CD14-positive monocyte (primary cell): ENCODE measurements at regions not wholly inside any gene's neighbourhood (a gene's known extent, or its start where the extent isn't known, plus 50 kb on each side); places are given as distances from the start of the nearest gene placed in this dataset.

Experiments used
- DNase-seq, 3 donors: peaks; one replicate each; pipeline ENCODE4 v3.0.0-alpha.2; 2011 to 2022
- H2AFZ ChIP-seq: 2 replicates; pipeline ENCODE4 v1.6.0; 2012; ENCODE audit warnings: mild to moderate bottlenecking, low read depth, low read length, inconsistent platforms; ENCODE audit not compliant: insufficient read depth, poor library complexity, severe bottlenecking
- H3K27ac ChIP-seq, 2 donors: 1 replicate in 1 of 2; 2 replicates in 1 of 2; pipeline ENCODE4 v1.5.1; 2012 to 2013; ENCODE audit warnings: low read length in 2 of 2, control low read depth in 1 of 2, inconsistent platforms in 1 of 2, low read depth in 1 of 2, mild to moderate bottlenecking in 1 of 2
- H3K27me3 ChIP-seq, 2 donors: one replicate each; pipeline versions ENCODE4 v1.6.0 to v1.6.1; 2011 to 2013; ENCODE audit warnings: low read length in 2 of 2; ENCODE audit not compliant: control insufficient read depth in 2 of 2, insufficient read depth in 2 of 2
- H3K36me3 ChIP-seq, 2 donors: replicated peaks in 1 of 2; 1 replicate in 1 of 2; 2 replicates in 1 of 2; pipeline versions ENCODE4 v1.5.1 to v1.6.1; 2012 to 2013; ENCODE audit warnings: low read length in 2 of 2, control low read depth in 1 of 2, inconsistent platforms in 1 of 2, mild to moderate bottlenecking in 1 of 2; ENCODE audit not compliant: insufficient read depth in 2 of 2, control insufficient read depth in 1 of 2
- H3K4me1 ChIP-seq, 2 donors: 1 replicate in 1 of 2; 2 replicates in 1 of 2; pipeline versions ENCODE4 v1.5.1 to v1.6.1; 2012 to 2013; ENCODE audit warnings: low read length in 2 of 2, control low read depth in 1 of 2, inconsistent platforms in 1 of 2, mild to moderate bottlenecking in 1 of 2, moderate library complexity in 1 of 2; ENCODE audit not compliant: insufficient read depth in 2 of 2, control insufficient read depth in 1 of 2
- H3K4me2 ChIP-seq: replicated peaks from 2 replicates; pipeline ENCODE3; 2012; ENCODE audit warnings: low read length, moderate library complexity, mild to moderate bottlenecking; ENCODE audit not compliant: poor library complexity, severe bottlenecking; ENCODE audit errors: extremely low read depth
- H3K4me3 ChIP-seq, 3 experiments: fragments of 200-600 bp in 1 of 3; sonication (generic) in 1 of 3; replicated peaks in 1 of 3; 1 replicate in 2 of 3; 2 replicates in 1 of 3; pipeline ENCODE4 v1.5.1; 2011 to 2013; ENCODE audit warnings: low read length in 3 of 3, mild to moderate bottlenecking in 3 of 3, control low read depth in 2 of 3, low read depth in 2 of 3, inconsistent platforms in 1 of 3, moderate library complexity in 1 of 3
- H3K79me2 ChIP-seq: 2 replicates; pipeline ENCODE4 v1.6.0; 2012; ENCODE audit warnings: mild to moderate bottlenecking, control low read depth, inconsistent platforms, low read length, moderate library complexity; ENCODE audit not compliant: insufficient read depth
- H3K9ac ChIP-seq: 2 replicates; pipeline ENCODE4 v1.6.0; 2017; ENCODE audit warnings: low read length, mild to moderate bottlenecking; ENCODE audit not compliant: insufficient read depth, poor library complexity, severe bottlenecking
- H3K9me3 ChIP-seq, 2 donors: replicated peaks in 1 of 2; 1 replicate in 1 of 2; 2 replicates in 1 of 2; pipeline versions ENCODE4 v1.5.1 to v1.6.1; 2012 to 2013; ENCODE audit warnings: low read length in 2 of 2, control low read depth in 1 of 2; ENCODE audit not compliant: control insufficient read depth in 1 of 2, insufficient read depth in 1 of 2
- H4K20me1 ChIP-seq: 2 replicates; pipeline ENCODE4 v1.6.0; 2012; ENCODE audit warnings: mild to moderate bottlenecking, low read length, control low read depth, moderate library complexity; ENCODE audit not compliant: insufficient read depth
- H3K27ac Mint-ChIP-seq, 7 donors: one replicate each; pipeline ENCODE4 v1.8.0; 2020; ENCODE audit warnings: mild to moderate bottlenecking in 7 of 7, mixed read lengths in 7 of 7, moderate library complexity in 6 of 7, inconsistent platforms in 2 of 7
- H3K27me3 Mint-ChIP-seq, 3 donors: one replicate each; pipeline ENCODE4 v1.8.0; 2021 to 2022; ENCODE audit warnings: low read depth in 3 of 3, mild to moderate bottlenecking in 3 of 3, mixed read lengths in 3 of 3, moderate library complexity in 3 of 3, inconsistent platforms in 1 of 3
- H3K36me3 Mint-ChIP-seq, 2 donors: one replicate each; pipeline ENCODE4 v1.8.0; 2020; ENCODE audit warnings: mixed read lengths in 2 of 2, inconsistent platforms in 1 of 2, mild to moderate bottlenecking in 1 of 2
- H3K4me1 Mint-ChIP-seq: one replicate; pipeline ENCODE4 v1.8.0; 2020; ENCODE audit warnings: mild to moderate bottlenecking, mixed read lengths
- H3K4me3 Mint-ChIP-seq, 2 donors: one replicate each; pipeline ENCODE4 v1.8.0; 2020; ENCODE audit warnings: mild to moderate bottlenecking in 2 of 2, mixed read lengths in 2 of 2, moderate library complexity in 1 of 2
- H3K9me3 Mint-ChIP-seq, 7 donors: one replicate each; pipeline ENCODE4 v1.8.0; 2020 to 2022; ENCODE audit warnings: mixed read lengths in 7 of 7, mild to moderate bottlenecking in 6 of 7, moderate library complexity in 6 of 7, inconsistent platforms in 2 of 7
- WGBS: methylation state at CpG from one replicate; pipeline ENCODE4 v1.1.5; 2013; ENCODE audit warnings: missing lambda C conversion rate; ENCODE audit not compliant: insufficient coverage; 5-methylcytosine and 5-hydroxymethylcytosine counted together
- intact Hi-C, 2 donors: fragments of 100-400 bp; cut with micrococcal nuclease; formaldehyde crosslinking; loops; one replicate each; pipeline versions ENCODE4 v1.15.0 to v1.15.1; 2023
- TF ChIP-seq, protein P1 (sequence below): fragments of 200-600 bp; IDR thresholded peaks from one replicate; pipeline ENCODE4 v1.8.0; 2022; ENCODE audit warnings: antibody characterized with exemption, mild to moderate bottlenecking

DNA sequence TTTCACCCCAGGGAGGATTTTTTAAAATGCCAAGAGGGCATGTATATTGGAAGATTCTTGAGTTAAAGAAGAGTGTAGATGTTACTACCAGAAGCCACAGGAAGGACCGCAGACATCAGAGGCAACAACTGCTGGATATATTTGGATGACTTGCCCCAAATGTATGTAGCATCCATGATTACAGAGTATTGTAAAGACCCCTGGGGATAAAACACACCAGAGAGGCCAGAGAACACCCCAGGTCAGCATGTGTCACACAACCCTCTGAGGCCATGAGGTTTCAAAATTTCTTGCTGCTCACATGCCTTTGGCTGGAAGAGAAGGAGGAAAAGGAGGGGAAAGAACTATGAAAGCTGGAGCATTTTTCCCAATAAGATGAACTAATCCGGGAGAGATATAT, 108.0 kb upstream of the LSM8 start:
- no peak overlapping the region for H3K4me2 ChIP-seq
- no peak overlapping the region for H3K27ac ChIP-seq
- TF ChIP-seq, protein P1, sequence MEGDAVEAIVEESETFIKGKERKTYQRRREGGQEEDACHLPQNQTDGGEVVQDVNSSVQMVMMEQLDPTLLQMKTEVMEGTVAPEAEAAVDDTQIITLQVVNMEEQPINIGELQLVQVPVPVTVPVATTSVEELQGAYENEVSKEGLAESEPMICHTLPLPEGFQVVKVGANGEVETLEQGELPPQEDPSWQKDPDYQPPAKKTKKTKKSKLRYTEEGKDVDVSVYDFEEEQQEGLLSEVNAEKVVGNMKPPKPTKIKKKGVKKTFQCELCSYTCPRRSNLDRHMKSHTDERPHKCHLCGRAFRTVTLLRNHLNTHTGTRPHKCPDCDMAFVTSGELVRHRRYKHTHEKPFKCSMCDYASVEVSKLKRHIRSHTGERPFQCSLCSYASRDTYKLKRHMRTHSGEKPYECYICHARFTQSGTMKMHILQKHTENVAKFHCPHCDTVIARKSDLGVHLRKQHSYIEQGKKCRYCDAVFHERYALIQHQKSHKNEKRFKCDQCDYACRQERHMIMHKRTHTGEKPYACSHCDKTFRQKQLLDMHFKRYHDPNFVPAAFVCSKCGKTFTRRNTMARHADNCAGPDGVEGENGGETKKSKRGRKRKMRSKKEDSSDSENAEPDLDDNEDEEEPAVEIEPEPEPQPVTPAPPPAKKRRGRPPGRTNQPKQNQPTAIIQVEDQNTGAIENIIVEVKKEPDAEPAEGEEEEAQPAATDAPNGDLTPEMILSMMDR: no peak
- DNase-seq: no peak
- H3K4me1 ChIP-seq: no peaks in the 10 kb centered on the region
- intact Hi-C loops: no loop called here
- no peaks in the 10 kb centered on the region for H3K36me3 Mint-ChIP-seq
- no peaks in the 10 kb centered on the region for H3K36me3 ChIP-seq
- H3K27me3 Mint-ChIP-seq: peaks cover 0 to 3% (median 1%) of the 10 kb centered on the region in 3 donors
- H3K4me1 Mint-ChIP-seq: no peaks in the 10 kb centered on the region
- H3K79me2 ChIP-seq: no peaks in the 10 kb centered on the region
- no peaks in the 10 kb centered on the region for H4K20me1 ChIP-seq
- H3K4me3 ChIP-seq: no peak overlapping the region
- no peak overlapping the region for H3K27ac Mint-ChIP-seq
- no peaks in the 10 kb centered on the region for H3K9me3 ChIP-seq
- H2AFZ ChIP-seq: no peak overlapping the region
- WGBS: 86% methylated on average over 1 of the region's 2 CpGs
- H3K9ac ChIP-seq: no peak overlapping the region
- peaks cover 0 to 2% (median 1%) of the 10 kb centered on the region in 7 donors for H3K9me3 Mint-ChIP-seq
- H3K4me3 Mint-ChIP-seq: no peak overlapping the region
- H3K27me3 ChIP-seq: no peaks in the 10 kb centered on the region

DNA sequence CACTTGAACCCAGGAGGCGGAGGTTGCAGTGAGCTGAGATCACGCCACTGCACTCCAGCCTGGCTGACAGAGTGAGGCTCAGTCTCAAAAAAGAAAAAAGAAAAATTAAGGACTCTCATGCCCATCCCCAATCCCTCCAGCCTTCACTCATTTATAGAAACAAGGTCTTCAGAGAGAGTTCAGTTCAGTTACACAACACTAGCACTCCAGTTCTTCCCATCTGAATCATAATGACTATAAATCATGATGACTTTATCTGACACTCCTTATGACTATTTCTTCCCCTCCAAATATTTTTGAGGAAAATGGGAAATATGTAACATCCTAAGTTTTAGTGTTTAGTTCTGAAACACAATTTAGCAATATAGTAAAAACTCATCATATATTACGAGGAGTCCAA, 107.4 kb upstream of the LSM8 start:
- no peaks in the 10 kb centered on the region for H4K20me1 ChIP-seq
- no peak overlapping the region for H3K27ac ChIP-seq
- H3K4me2 ChIP-seq: no peak overlapping the region
- no peaks in the 10 kb centered on the region for H3K4me1 ChIP-seq
- DNase-seq: no peak
- Mint-ChIP-seq H3K4me3 (no peak overlapping the region), H3K27me3 (peaks cover 0 to 3% (median 1%) of the 10 kb centered on the region in 3 donors), H3K9me3 (peaks cover 0 to 6% (median 1%) of the 10 kb centered on the region in 7 donors), H3K36me3 (no peaks in the 10 kb centered on the region), H3K4me1 (no peaks in the 10 kb centered on the region), H3K27ac (no peak overlapping the region)
- TF ChIP-seq, protein P1: no peak
- no peaks in the 10 kb centered on the region for H3K9me3 ChIP-seq
- 90% methylated on average over 2 of the region's 3 CpGs for WGBS
- no peaks in the 10 kb centered on the region for H3K79me2 ChIP-seq
- intact Hi-C loops: no loop called here
- no peak overlapping the region for H2AFZ ChIP-seq
- H3K4me3 ChIP-seq: no peak overlapping the region
- no peaks in the 10 kb centered on the region for H3K27me3 ChIP-seq
- no peaks in the 10 kb centered on the region for H3K36me3 ChIP-seq
- H3K9ac ChIP-seq: no peak overlapping the region
